ENCODE measurements at regions not wholly inside any gene's neighbourhood (a gene's known extent, or its start where the extent isn't known, plus 50 kb on each side); places are given as distances from the start of the nearest gene placed in this dataset.

- TF ChIP-seq CTCF (IDR thresholded peaks at IDR 0.05) (no peak), EZH2 (IDR thresholded peaks at IDR 0.05; ENCODE audit: borderline replicate concordance, insufficient read depth, low read depth, low read length, poor library complexity, severe bottlenecking) (no peak)
These were observed 135.0 kb downstream of the INHBB start for GRCh38 chr2:120480903-120481445.

Data from B cell (primary cell).